ENCODE measurements at regions not wholly inside any gene's neighbourhood (a gene's known extent, or its start where the extent isn't known, plus 50 kb on each side); places are given as distances from the start of the nearest gene placed in this dataset.

GRCh38 chr12:23096321-23096720 is 471.4 kb downstream of the ETNK1 start:
- TF ChIP-seq CTCF (IDR thresholded peaks at IDR 0.05 in 8 of 11, conservative IDR thresholded peaks at IDR 0.05 in 3 of 11) (no peak), POLR2A (IDR thresholded peaks at IDR 0.05) (no peak)

All from spleen (tissue), 7 donors.